ENCODE measurements at regions not wholly inside any gene's neighbourhood (a gene's known extent, or its start where the extent isn't known, plus 50 kb on each side); places are given as distances from the start of the nearest gene placed in this dataset.

GRCh38 chr9:79799691-79800335 lies 228.0 kb downstream of the TLE4 start:
- no peak for TF ChIP-seq CTCF (IDR thresholded peaks at IDR 0.05)
- Histone ChIP-seq H3K9me3 (no peaks in the 10 kb centered on the region), H3K27me3 (no peaks in the 10 kb centered on the region), H3K36me3 (no peaks in the 10 kb centered on the region), H3K4me3 (no peak overlapping the region), H3K4me1 (no peaks in the 10 kb centered on the region), H3K27ac (no peak overlapping the region), H3K9ac (ENCODE audit: low read depth in 2 of 2, low read length in 2 of 2) (no peak overlapping the region)
- intact Hi-C loops (cut with DNase I), result no loop called here
- no peak for DNase-seq

- H3K4me3 ChIP-seq, result no peak overlapping the region
- intact Hi-C loops (cut with DNase I), result no loop called here
- H3K27me3 ChIP-seq, result no peaks in the 10 kb centered on the region
- no peaks in the 10 kb centered on the region for H3K9me3 ChIP-seq
- no peaks in the 10 kb centered on the region for H3K36me3 ChIP-seq
- TF ChIP-seq CTCF (IDR thresholded peaks at IDR 0.05), result no peak
- no peak for DNase-seq
- H3K4me1 ChIP-seq, result no peaks in the 10 kb centered on the region
- H3K9ac ChIP-seq (ENCODE audit: low read depth in 2 of 2, low read length in 2 of 2), result no peak overlapping the region
- no peak overlapping the region for H3K27ac ChIP-seq
These were observed 226.7 kb downstream of the TLE4 start for GRCh38 chr9:79798450-79798849.

GRCh38 chr9:79796411-79796810 lies 224.6 kb downstream of the TLE4 start:
- intact Hi-C loops (cut with DNase I), result no loop called here

GRCh38 chr9:79788662-79789061 lies 216.9 kb downstream of the TLE4 start:
- Histone ChIP-seq H3K4me3 (no peak overlapping the region), H3K9me3 (no peaks in the 10 kb centered on the region), H3K36me3 (no peaks in the 10 kb centered on the region), H3K9ac (ENCODE audit: low read depth in 2 of 2, low read length in 2 of 2) (no peak overlapping the region), H3K4me1 (no peaks in the 10 kb centered on the region), H3K27me3 (no peaks in the 10 kb centered on the region), H3K27ac (no peak overlapping the region)
- TF ChIP-seq CTCF (IDR thresholded peaks at IDR 0.05), result no peak
- intact Hi-C loops (cut with DNase I), result no loop called here
- DNase-seq, result no peak

More at GRCh38 chr9:79796411-79796810, 224.6 kb downstream of the TLE4 start:
- H3K9me3 ChIP-seq, result no peaks in the 10 kb centered on the region
- no peak for TF ChIP-seq CTCF (IDR thresholded peaks at IDR 0.05)
- H3K27me3 ChIP-seq, result no peaks in the 10 kb centered on the region
- DNase-seq, result no peak
- no peak overlapping the region for H3K4me3 ChIP-seq
- H3K27ac ChIP-seq, result no peak overlapping the region
- H3K4me1 ChIP-seq, result no peaks in the 10 kb centered on the region
- no peaks in the 10 kb centered on the region for H3K36me3 ChIP-seq
- no peak overlapping the region for H3K9ac ChIP-seq (ENCODE audit: low read depth in 2 of 2, low read length in 2 of 2)

- intact Hi-C loops (cut with DNase I), result no loop called here
- TF ChIP-seq CTCF (IDR thresholded peaks at IDR 0.05), result no peak
- DNase-seq, result no peak
- H3K27me3 ChIP-seq, result no peaks in the 10 kb centered on the region
- no peaks in the 10 kb centered on the region for H3K4me1 ChIP-seq
- H3K4me3 ChIP-seq, result no peak overlapping the region
- H3K9me3 ChIP-seq, result no peaks in the 10 kb centered on the region
- H3K36me3 ChIP-seq, result no peaks in the 10 kb centered on the region
- H3K27ac ChIP-seq, result no peak overlapping the region
- H3K9ac ChIP-seq (ENCODE audit: low read depth in 2 of 2, low read length in 2 of 2), result no peak overlapping the region
These were observed 209.5 kb downstream of the TLE4 start for GRCh38 chr9:79781263-79781662.
